Epithelial cell of esophagus (primary cell): ENCODE measurements at regions not wholly inside any gene's neighbourhood (a gene's known extent, or its start where the extent isn't known, plus 50 kb on each side); places are given as distances from the start of the nearest gene placed in this dataset.
A peak's percentile ranks its signal among the peaks of the same experiment; 100 is the strongest.

Experiments
- DNase-seq: peaks from one replicate; pipeline ENCODE4 v3.0.0; 2010; ENCODE audit warnings: low read depth
- H3K4me3 ChIP-seq: 2 replicates; pipeline ENCODE4 v1.5.1; 2011; ENCODE audit warnings: mild to moderate bottlenecking, low read length, control low read depth
- CTCF ChIP-seq: IDR thresholded peaks from 2 replicates; pipeline ENCODE4 v1.5.1; 2011; ENCODE audit warnings: low read depth, mild to moderate bottlenecking, low read length, control low read depth, inconsistent platforms; ENCODE audit not compliant: insufficient read depth; ENCODE audit errors: missing control alignments

DNA sequence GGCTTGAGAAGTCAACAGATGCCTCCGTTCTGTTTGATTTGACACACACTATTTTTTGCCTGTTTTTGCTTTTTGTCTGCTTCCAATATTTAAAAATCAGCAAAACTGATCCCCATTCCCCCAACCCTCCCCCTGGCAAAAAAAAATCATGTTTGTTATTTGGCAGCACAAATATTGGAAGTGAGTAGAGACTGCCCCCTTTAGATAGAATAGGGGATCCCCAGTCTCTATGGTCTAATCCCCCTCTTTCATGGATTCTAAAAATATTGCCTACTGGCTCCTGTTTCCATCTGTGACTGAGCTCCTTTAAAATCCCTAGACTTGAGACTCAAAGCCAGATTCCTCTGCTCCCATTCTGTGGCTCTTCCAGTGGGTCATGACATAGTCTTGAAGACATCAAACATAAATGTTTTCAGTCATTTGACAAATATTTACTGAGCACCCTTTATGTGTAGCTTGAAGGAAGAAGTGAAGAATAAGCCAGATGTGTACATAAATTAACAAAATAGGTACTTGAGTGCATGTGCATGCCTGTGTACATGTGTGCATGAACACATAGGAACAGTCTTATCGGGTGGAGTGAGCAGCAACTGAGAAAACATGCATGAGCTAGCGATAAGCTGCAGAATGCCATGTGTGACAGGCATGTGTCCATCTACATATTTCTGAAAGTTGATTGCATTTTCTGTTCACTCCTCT lies 101.2 kb downstream of the SALL1 start:
- no peak for TF ChIP-seq CTCF
- no peak for DNase-seq
- no peak overlapping the region for H3K4me3 ChIP-seq

GRCh38 chr16:51049276-51049675 lies 101.8 kb downstream of the SALL1 start:
- TF ChIP-seq CTCF = no peak
- peak; percentile 2 for DNase-seq
- no peak overlapping the region for H3K4me3 ChIP-seq

DNA sequence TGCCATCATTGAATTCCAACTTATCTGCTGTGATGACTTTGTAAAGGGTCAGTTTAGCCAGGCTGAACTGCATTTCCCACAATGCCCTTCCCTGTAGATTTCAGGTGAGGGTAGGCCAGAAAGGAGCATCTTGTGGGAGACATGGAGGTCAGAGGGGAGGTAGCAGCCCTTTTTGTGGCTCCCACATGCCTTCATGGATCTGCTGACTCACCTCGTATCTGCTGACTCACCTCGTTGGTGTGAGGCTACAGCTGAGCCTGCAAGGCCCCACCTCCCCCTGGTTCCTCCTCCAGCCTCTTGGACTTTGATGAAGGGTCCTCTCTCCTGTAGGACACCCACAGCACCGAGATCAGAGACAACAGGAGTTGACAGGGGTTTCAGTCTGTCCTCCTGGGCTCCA lies 102.5 kb downstream of the SALL1 start:
- H3K4me3 ChIP-seq = no peak overlapping the region
- peak; percentile 7 for DNase-seq
- no peak for TF ChIP-seq CTCF

DNA sequence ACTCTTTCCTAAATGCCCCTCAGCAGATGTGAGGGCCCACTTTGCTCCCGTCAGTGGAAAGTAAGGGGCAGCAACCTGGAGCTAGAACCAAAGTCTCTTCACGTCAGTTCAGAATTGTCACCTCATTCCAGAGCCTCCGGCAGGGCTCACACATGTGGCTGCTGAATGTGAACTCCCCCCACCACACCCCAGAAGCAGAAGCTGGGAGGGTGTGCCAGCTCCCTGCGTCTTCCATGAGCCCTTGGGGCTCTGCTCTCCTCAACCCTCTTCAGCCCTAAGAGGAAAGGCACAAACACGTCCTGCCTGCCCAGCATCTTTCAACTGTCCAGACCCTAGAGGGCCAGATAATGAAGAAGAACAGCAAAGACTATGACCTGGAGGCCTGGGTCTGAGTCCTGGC lies 105.3 kb downstream of the SALL1 start:
- no peak overlapping the region for H3K4me3 ChIP-seq
- DNase-seq = no peak
- TF ChIP-seq CTCF = no peak

- TF ChIP-seq CTCF = no peak
- H3K4me3 ChIP-seq = no peak overlapping the region
- DNase-seq = no peak
Observed at GRCh38 chr16:51045186-51045585, 105.9 kb downstream of the SALL1 start.

DNA sequence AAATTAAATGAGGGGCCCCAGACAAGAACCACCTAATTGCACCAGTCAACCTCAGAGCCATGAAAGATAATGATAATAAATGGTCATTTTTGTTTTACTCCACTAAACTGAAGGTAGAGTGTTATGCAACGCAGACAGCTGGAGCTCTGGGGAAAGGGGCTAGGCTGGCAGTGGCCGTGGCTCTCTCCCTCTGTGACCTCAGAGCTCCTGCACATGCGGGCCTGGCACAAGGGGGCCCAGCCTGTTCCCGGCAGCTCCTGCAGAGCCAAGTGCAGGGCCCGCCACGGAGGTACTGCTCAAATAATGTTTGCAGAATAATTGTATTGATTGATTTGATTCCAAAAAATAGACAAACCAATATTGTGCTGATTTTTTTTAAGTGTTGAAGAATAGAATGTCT lies 109.5 kb downstream of the SALL1 start:
- H3K4me3 ChIP-seq = no peak overlapping the region
- DNase-seq = no peak
- TF ChIP-seq CTCF = no peak

DNA sequence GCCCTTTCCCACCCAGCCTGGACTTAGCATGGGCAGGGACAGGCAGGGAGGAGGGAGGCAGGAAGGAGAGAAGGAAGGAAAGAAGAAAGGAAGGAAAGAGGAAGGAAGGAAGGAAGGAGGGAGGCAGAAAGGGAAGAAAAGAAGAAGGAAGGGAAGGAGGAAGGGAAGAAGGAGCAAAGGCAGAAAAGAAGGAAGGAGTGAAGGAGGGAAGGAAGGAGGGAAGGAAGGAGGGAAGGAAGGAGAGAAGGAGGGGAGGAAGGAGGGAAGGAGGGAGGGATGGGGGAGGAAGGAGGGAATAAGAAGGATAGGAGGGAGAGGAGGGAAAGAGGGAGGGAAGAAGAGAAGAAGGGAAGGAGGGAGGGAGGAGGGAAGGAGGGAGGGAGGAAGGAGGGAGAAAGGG lies 110.4 kb downstream of the SALL1 start:
- H3K4me3 ChIP-seq = no peak overlapping the region
- TF ChIP-seq CTCF = no peak
- no peak for DNase-seq
